OCI-LY3 (cell line): ENCODE measurements at regions not wholly inside any gene's neighbourhood (a gene's known extent, or its start where the extent isn't known, plus 50 kb on each side); places are given as distances from the start of the nearest gene placed in this dataset.

Source experiments
- H2AFZ ChIP-seq: fragments of 200-600, 300-600 bp; shearing (Covaris generic); 2 replicates; pipeline ENCODE4 v1.6.0; 2014; ENCODE audit warnings: antibody characterized with exemption, low read depth, low read length
- H3K27ac ChIP-seq: fragments of 200-600, 300-600 bp; sonication (generic); 2 replicates; pipeline ENCODE4 v1.5.1; 2014; ENCODE audit warnings: mild to moderate bottlenecking, low read length, moderate library complexity, mixed read lengths
- H3K27me3 ChIP-seq: fragments of 200-600, 300-600 bp; sonication (generic); 2 replicates; pipeline ENCODE4 v1.6.1; 2014; ENCODE audit warnings: low read depth, low read length, mixed read lengths
- H3K36me3 ChIP-seq: fragments of 200-600, 300-600 bp; sonication (generic); replicated peaks from 2 replicates; pipeline ENCODE3; 2014; ENCODE audit warnings: low read depth, low read length, mixed read lengths
- H3K4me1 ChIP-seq: fragments of 300-600, 200-600 bp; sonication (generic); 2 replicates; pipeline ENCODE4 v1.6.1; 2014; ENCODE audit warnings: low read length, mixed read lengths
- H3K4me2 ChIP-seq: fragments of 200-600, 300-600 bp; sonication (generic); 2 replicates; pipeline ENCODE4 v1.6.1; 2014; ENCODE audit warnings: low read length, mixed read lengths
- H3K4me3 ChIP-seq: fragments of 300-600, 200-600 bp; sonication (generic); 2 replicates; pipeline ENCODE4 v1.5.1; 2014; ENCODE audit warnings: antibody characterized with exemption, mild to moderate bottlenecking, low read length, moderate library complexity
- H3K79me2 ChIP-seq: fragments of 300-600, 200-600 bp; shearing (Covaris generic); 2 replicates; pipeline ENCODE4 v1.6.1; 2014; ENCODE audit warnings: mild to moderate bottlenecking, low read length, mixed read lengths
- H3K9ac ChIP-seq: fragments of 300-600, 200-600 bp; shearing (Covaris generic); 2 replicates; pipeline ENCODE4 v1.6.0; 2014; ENCODE audit warnings: mild to moderate bottlenecking, low read length, moderate library complexity
- H3K9me3 ChIP-seq: fragments of 200-600, 300-600 bp; shearing (Covaris generic); 2 replicates; pipeline ENCODE4 v1.6.1; 2014; ENCODE audit warnings: low read length, mixed read lengths; ENCODE audit not compliant: insufficient read depth
- H4K20me1 ChIP-seq: fragments of 200-600, 300-600 bp; sonication (generic); 2 replicates; pipeline ENCODE4 v1.6.1; 2016; ENCODE audit warnings: low read length, mixed read lengths; ENCODE audit not compliant: insufficient read depth
- EZH2phosphoT487 ChIP-seq: fragments of 200-600 bp; shearing (Covaris generic); IDR thresholded peaks from 2 replicates; pipeline ENCODE4 v1.6.1; 2018; ENCODE audit warnings: antibody characterized with exemption, mixed run types, low read depth
- TF ChIP-seq, protein P1 (sequence below): fragments of 200-600, 300-600 bp; sonication (generic); IDR thresholded peaks from 2 replicates; pipeline ENCODE4 v1.5.1; 2014; ENCODE audit warnings: antibody characterized with exemption, low read length, low read depth

DNA sequence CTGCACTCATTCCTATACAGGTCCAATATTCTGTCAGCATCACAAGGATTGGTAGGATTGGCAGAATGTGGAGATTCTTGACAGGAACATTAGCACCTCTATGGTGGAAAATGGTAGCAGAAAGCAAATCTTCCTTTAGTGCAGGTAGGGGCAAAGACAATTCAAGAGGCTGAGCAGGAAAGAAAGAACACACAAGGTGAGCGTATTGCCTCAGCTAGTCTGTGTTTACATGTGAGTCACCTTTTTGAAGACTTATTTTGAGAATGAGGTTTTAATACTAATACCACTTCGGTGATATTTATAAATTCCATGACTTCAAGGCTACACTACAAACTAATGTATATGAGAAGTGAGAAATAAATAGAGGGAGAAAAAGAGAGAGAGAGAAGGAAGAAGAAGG, 717.0 kb downstream of the BRINP1 start:
- Histone ChIP-seq H4K20me1 (no peaks in the 10 kb centered on the region), H3K79me2 (no peaks in the 10 kb centered on the region), H3K9me3 (no peaks in the 10 kb centered on the region), H2AFZ (no peak overlapping the region), H3K27me3 (no peaks in the 10 kb centered on the region), H3K4me3 (no peak overlapping the region), H3K4me2 (no peak overlapping the region), H3K36me3 (no peaks in the 10 kb centered on the region), H3K4me1 (no peaks in the 10 kb centered on the region), H3K9ac (no peak overlapping the region), H3K27ac (no peak overlapping the region)
- TF ChIP-seq, protein P1, sequence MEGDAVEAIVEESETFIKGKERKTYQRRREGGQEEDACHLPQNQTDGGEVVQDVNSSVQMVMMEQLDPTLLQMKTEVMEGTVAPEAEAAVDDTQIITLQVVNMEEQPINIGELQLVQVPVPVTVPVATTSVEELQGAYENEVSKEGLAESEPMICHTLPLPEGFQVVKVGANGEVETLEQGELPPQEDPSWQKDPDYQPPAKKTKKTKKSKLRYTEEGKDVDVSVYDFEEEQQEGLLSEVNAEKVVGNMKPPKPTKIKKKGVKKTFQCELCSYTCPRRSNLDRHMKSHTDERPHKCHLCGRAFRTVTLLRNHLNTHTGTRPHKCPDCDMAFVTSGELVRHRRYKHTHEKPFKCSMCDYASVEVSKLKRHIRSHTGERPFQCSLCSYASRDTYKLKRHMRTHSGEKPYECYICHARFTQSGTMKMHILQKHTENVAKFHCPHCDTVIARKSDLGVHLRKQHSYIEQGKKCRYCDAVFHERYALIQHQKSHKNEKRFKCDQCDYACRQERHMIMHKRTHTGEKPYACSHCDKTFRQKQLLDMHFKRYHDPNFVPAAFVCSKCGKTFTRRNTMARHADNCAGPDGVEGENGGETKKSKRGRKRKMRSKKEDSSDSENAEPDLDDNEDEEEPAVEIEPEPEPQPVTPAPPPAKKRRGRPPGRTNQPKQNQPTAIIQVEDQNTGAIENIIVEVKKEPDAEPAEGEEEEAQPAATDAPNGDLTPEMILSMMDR, result no peak
- TF ChIP-seq EZH2phosphoT487, result no peak

DNA sequence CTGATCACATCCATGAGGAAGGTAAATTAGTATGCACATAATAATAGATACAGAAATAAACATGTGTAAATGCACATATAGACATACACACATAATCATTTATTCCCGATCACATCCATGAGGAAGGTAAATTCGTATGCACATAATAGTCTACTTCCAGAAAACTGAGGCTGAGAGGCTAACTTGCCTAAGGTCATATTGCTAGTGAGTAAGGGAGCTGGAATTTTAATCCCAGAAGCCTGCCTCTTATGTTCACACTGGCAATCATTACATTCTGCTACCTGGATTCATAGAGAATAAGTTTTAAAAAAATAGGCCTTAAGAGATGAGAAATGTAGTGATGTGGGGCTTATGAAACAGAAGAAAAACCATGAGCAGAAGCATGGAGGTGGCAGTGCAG, 716.3 kb downstream of the BRINP1 start:
- no peak overlapping the region for H3K4me2 ChIP-seq
- no peak overlapping the region for H3K27ac ChIP-seq

DNA sequence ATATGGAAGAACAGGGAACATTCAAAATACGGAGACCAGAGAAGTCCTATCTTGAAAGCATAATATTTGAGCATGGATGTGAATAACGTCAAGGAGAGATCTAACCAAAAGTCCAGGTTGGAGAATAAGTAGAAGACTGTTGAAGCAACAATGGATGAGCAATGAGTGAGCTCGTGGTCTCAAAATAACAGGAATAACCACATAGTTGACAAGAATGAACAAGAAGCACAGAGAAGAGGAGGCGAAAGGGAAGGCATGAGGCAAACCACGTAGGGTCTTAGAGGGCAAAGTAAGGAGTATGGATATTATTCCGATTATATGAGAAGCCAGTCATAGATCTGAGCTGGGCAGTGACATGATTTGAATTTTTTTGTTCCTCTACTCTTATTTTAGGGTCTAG, 710.2 kb downstream of the BRINP1 start:
- H3K27me3 ChIP-seq, result no peaks in the 10 kb centered on the region
- H3K9me3 ChIP-seq, result no peaks in the 10 kb centered on the region
- no peak overlapping the region for H3K4me3 ChIP-seq
- no peak overlapping the region for H3K27ac ChIP-seq
- no peaks in the 10 kb centered on the region for H3K79me2 ChIP-seq
- H2AFZ ChIP-seq, result no peak overlapping the region
- TF ChIP-seq, protein P1, result no peak
- TF ChIP-seq EZH2phosphoT487, result no peak
- no peak overlapping the region for H3K9ac ChIP-seq
- H4K20me1 ChIP-seq, result no peaks in the 10 kb centered on the region
- no peaks in the 10 kb centered on the region for H3K4me1 ChIP-seq
- H3K4me2 ChIP-seq, result no peak overlapping the region
- H3K36me3 ChIP-seq, result no peaks in the 10 kb centered on the region

More for the DNA sequence above, 716.3 kb downstream of the BRINP1 start:
- Histone ChIP-seq H3K4me3 (no peak overlapping the region), H2AFZ (no peak overlapping the region), H3K9me3 (no peaks in the 10 kb centered on the region), H3K36me3 (no peaks in the 10 kb centered on the region), H3K9ac (no peak overlapping the region), H3K4me1 (no peaks in the 10 kb centered on the region), H3K27me3 (no peaks in the 10 kb centered on the region), H3K79me2 (no peaks in the 10 kb centered on the region), H4K20me1 (no peaks in the 10 kb centered on the region)
- TF ChIP-seq EZH2phosphoT487, result no peak
- TF ChIP-seq, protein P1, result no peak

DNA sequence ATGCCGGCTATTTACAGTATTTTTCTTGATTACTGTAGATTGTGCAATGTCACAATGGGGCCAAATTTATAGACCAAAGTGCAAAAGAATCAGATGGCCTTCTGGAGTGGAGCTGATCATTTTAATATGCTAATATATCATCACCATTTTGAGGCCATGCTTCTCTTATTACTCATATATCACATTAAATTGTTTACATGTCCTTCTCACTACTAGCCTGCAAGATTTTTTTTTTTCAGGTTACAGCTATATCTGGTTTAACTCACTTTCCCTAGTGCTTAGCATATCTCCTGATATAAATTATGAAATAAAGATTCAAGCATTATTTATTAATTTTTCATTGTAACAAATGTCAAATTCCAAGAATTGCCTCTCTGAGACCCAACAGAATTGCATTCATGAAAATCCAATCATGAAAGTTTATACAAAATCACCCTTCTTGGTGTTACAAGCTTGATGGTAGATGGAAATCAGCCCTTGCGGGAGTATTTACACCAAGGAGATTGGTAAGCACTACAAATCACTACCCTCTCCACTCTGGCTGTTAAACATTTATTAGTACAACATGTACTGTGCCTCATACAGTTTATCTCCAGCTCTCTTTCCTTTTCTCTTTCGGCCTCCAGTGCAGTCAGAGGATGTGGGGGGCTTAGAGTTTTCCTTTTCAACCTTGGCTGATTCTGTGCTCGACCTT, 703.9 kb downstream of the BRINP1 start:
- Histone ChIP-seq H3K79me2 (no peaks in the 10 kb centered on the region), H2AFZ (no peak overlapping the region), H3K27me3 (no peaks in the 10 kb centered on the region), H3K4me1 (no peaks in the 10 kb centered on the region), H3K36me3 (no peaks in the 10 kb centered on the region), H3K9ac (no peak overlapping the region), H3K9me3 (no peaks in the 10 kb centered on the region), H3K4me2 (no peak overlapping the region), H3K4me3 (no peak overlapping the region), H3K27ac (no peak overlapping the region), H4K20me1 (no peaks in the 10 kb centered on the region)
- TF ChIP-seq, protein P1, result no peak
- no peak for TF ChIP-seq EZH2phosphoT487
